PC-9 (cell line): ENCODE measurements at regions not wholly inside any gene's neighbourhood (a gene's known extent, or its start where the extent isn't known, plus 50 kb on each side); places are given as distances from the start of the nearest gene placed in this dataset.
A peak's percentile ranks its signal among the peaks of the same experiment; 100 is the strongest.

Experiments used
- BruUV-seq: library from RNA; stranded (reverse); fragments of 400-500 nt; replicated peaks from 2 replicates; lab custom pipeline; 2021; lab: Mats Ljungman, UMichigan
- CTCF ChIA-PET: fragments of 300-600 bp; sonication (Branson Sonifier 250); formaldehyde crosslinking; loops from one replicate; lab custom pipeline; 2022; ENCODE audit warnings: antibody characterized with exemption; lab: Charles Lee
- POLR2A ChIA-PET: fragments of 300-600 bp; sonication (Branson Sonifier 250); formaldehyde crosslinking; loops from one replicate; lab custom pipeline; 2022; ENCODE audit warnings: antibody characterized with exemption; ENCODE audit not compliant: unreplicated experiment; lab: Charles Lee
- DNase-seq, 2 experiments: peaks; one replicate each; pipeline versions ENCODE4 v3.0.0 to v3.0.0-alpha.2; 2015 to 2022; ENCODE audit warnings: mixed read lengths in 1 of 2
- H2AFZ ChIP-seq: fragments of 200-600 bp; sonication (generic); 2 replicates; pipeline ENCODE4 v1.8.1; 2017; ENCODE audit warnings: antibody characterized with exemption
- H3F3A ChIP-seq: fragments of 200-600 bp; sonication (generic); 2 replicates; pipeline ENCODE4 v1.8.1; 2017; ENCODE audit warnings: antibody characterized with exemption, mild to moderate bottlenecking, low read depth; ENCODE audit not compliant: insufficient read depth
- H3K27ac ChIP-seq: fragments of 200-600 bp; sonication (generic); 2 replicates; pipeline ENCODE4 v1.6.1; 2016; ENCODE audit warnings: mixed run types
- H3K27me3 ChIP-seq: fragments of 200-600 bp; sonication (generic); 2 replicates; pipeline ENCODE4 v1.6.1; 2016; ENCODE audit warnings: low read depth, mixed run types; ENCODE audit not compliant: insufficient read depth
- H3K36me3 ChIP-seq: fragments of 200-600 bp; sonication (generic); 2 replicates; pipeline ENCODE4 v1.6.1; 2016; ENCODE audit warnings: low read depth, mixed run types
- H3K4me1 ChIP-seq: fragments of 200-600 bp; sonication (generic); replicated peaks from 2 replicates; pipeline ENCODE4 v1.6.1; 2016; ENCODE audit warnings: mixed run types; ENCODE audit not compliant: insufficient read depth
- H3K4me2 ChIP-seq: fragments of 200-600 bp; sonication (generic); 2 replicates; pipeline ENCODE4 v1.6.1; 2017; ENCODE audit warnings: mixed run types
- H3K4me3 ChIP-seq: fragments of 200-600 bp; sonication (generic); 2 replicates; pipeline ENCODE4 v1.6.1; 2016; ENCODE audit warnings: mixed run types
- H3K79me2 ChIP-seq: fragments of 200-600 bp; sonication (generic); 2 replicates; pipeline ENCODE4 v1.6.1; 2017; ENCODE audit warnings: low read depth, mixed run types
- H3K9me2 ChIP-seq: fragments of 200-600 bp; sonication (generic); 2 replicates; pipeline ENCODE4 v1.8.1; 2017; ENCODE audit warnings: mild to moderate bottlenecking; ENCODE audit not compliant: insufficient read depth
- H3K9me3 ChIP-seq: fragments of 200-600 bp; sonication (generic); 2 replicates; pipeline ENCODE4 v1.8.1; 2016; ENCODE audit warnings: low read depth; ENCODE audit not compliant: insufficient read depth
- H4K20me1 ChIP-seq: fragments of 200-600 bp; sonication (generic); 2 replicates; pipeline ENCODE4 v1.8.1; 2017; ENCODE audit not compliant: insufficient read depth
- CTCF ChIP-seq: fragments of 200-600 bp; sonication (generic); conservative IDR thresholded peaks from 2 replicates; pipeline ENCODE4 v1.6.1; 2017; ENCODE audit warnings: mixed run types, antibody characterized with exemption, mild to moderate bottlenecking, moderate library complexity
- EZH2 ChIP-seq: fragments of 200-600 bp; sonication (generic); IDR thresholded peaks from 2 replicates; pipeline ENCODE4 v1.8.0; 2017; ENCODE audit warnings: antibody characterized with exemption, low read depth
- intact Hi-C: fragments of 100-400 bp; cut with micrococcal nuclease; formaldehyde crosslinking; loops from one replicate; pipeline ENCODE4 v1.10.0; 2022; ENCODE audit not compliant: unreplicated experiment

- peaks cover 57% of the 10 kb centered on the region for H3K4me1 ChIP-seq
- H2AFZ ChIP-seq, result 0 out of 2 replicates have a peak overlapping the region, but pooled peaks have one; percentile 10
- ChIA-PET POLR2A (interaction anchor here (0.6 to 0.7 kb wide), 2 partner anchors 34 to 1597 kb away, joined by 7 to 8 read pairs; no protein-coding TSS in a partner anchor), CTCF (interaction anchor here (0.6 kb wide), 1 partner anchor 15 kb away, joined by 3 read pairs; no protein-coding TSS in a partner anchor)
- H3K4me2 ChIP-seq, result peak overlapping the region; percentile 78
- 0 out of 2 replicates have a peak, but pooled peaks cover 4% of the 10 kb centered on the region for H3K36me3 ChIP-seq
- no peaks in the 10 kb centered on the region for H4K20me1 ChIP-seq
- H3K9me3 ChIP-seq, result peaks cover 3% of the 10 kb centered on the region; the same call in 1 of the 2 replicates
- intact Hi-C loops, result loop anchor here (2.0 to 10.0 kb wide), 2 partner anchors 120 to 506 kb away; partner anchors contain the start of gene ADGRL2
- no peaks in the 10 kb centered on the region for H3K27me3 ChIP-seq
- DNase-seq, result no peak
- H3K79me2 ChIP-seq, result no peaks in the 10 kb centered on the region
- BruUV-seq, result no TSS peak
- no peak for TF ChIP-seq CTCF
- H3K27ac ChIP-seq, result peak overlapping the region; percentile 98
- H3K4me3 ChIP-seq, result peak overlapping the region; percentile 38; the same call in 1 of the 2 replicates
- peaks cover 39% of the 10 kb centered on the region for H3F3A ChIP-seq
- H3K9me2 ChIP-seq, result no peaks in the 10 kb centered on the region
These were observed 119.6 kb upstream of the ADGRL2 start for GRCh38 chr1:81681114-81681513.

GRCh38 chr1:81679942-81680341 is 120.8 kb upstream of the ADGRL2 start:
- Histone ChIP-seq H2AFZ (0 out of 2 replicates have a peak overlapping the region, but pooled peaks have one; percentile 9), H3K27ac (peak overlapping the region; percentile 98), H3K4me3 (no peak overlapping the region), H3K79me2 (no peaks in the 10 kb centered on the region), H3K4me2 (peak overlapping the region; percentile 78), H3K9me2 (no peaks in the 10 kb centered on the region), H4K20me1 (no peaks in the 10 kb centered on the region), H3K36me3 (0 out of 2 replicates have a peak, but pooled peaks cover 4% of the 10 kb centered on the region), H3K27me3 (no peaks in the 10 kb centered on the region), H3K4me1 (peaks cover 57% of the 10 kb centered on the region), H3K9me3 (no peaks in the 10 kb centered on the region; the same call in 1 of the 2 replicates), H3F3A (peaks cover 39% of the 10 kb centered on the region)
- CTCF ChIA-PET, result no interaction called here
- intact Hi-C loops, result loop anchor here (2.0 to 10.0 kb wide), 2 partner anchors 121 to 505 kb away; partner anchors contain the start of gene ADGRL2
- BruUV-seq, result no TSS peak
- DNase-seq, result peak in 1 of 2 experiments; percentile 43
- TF ChIP-seq CTCF (no peak), EZH2 (no peak)
- POLR2A ChIA-PET, result no interaction called here

GRCh38 chr1:81678779-81679178 is 122.0 kb upstream of the ADGRL2 start:
- peak overlapping the region; percentile 4; the same call in 1 of the 2 replicates for H3K4me3 ChIP-seq
- CTCF ChIA-PET, result no interaction called here

More at GRCh38 chr1:81678779-81679178, 122.0 kb upstream of the ADGRL2 start:
- Histone ChIP-seq H2AFZ (no peak overlapping the region), H3K36me3 (no peaks in the 10 kb centered on the region), H3K27ac (peak overlapping the region; percentile 98), H3F3A (peaks cover 39% of the 10 kb centered on the region), H4K20me1 (no peaks in the 10 kb centered on the region), H3K4me2 (peak overlapping the region; percentile 78), H3K9me2 (no peaks in the 10 kb centered on the region), H3K27me3 (no peaks in the 10 kb centered on the region), H3K79me2 (no peaks in the 10 kb centered on the region), H3K9me3 (no peaks in the 10 kb centered on the region; the same call in 1 of the 2 replicates), H3K4me1 (peaks cover 57% of the 10 kb centered on the region)
- intact Hi-C loops, result no loop called here
- TF ChIP-seq CTCF (no peak), EZH2 (no peak)
- DNase-seq, result peak in 1 of 2 experiments; percentile 89
- no TSS peak for BruUV-seq
- POLR2A ChIA-PET, result no interaction called here
